GM18867 (cell line): ENCODE measurements at regions not wholly inside any gene's neighbourhood (a gene's known extent, or its start where the extent isn't known, plus 50 kb on each side); places are given as distances from the start of the nearest gene placed in this dataset.

Source experiments
- ATAC-seq: cut with Tn5 transposase; IDR thresholded peaks from one replicate; pipeline ENCODE4 v1.9.1; 2021; ENCODE audit warnings: mild to moderate bottlenecking, moderate library complexity; ENCODE audit not compliant: unreplicated experiment

DNA sequence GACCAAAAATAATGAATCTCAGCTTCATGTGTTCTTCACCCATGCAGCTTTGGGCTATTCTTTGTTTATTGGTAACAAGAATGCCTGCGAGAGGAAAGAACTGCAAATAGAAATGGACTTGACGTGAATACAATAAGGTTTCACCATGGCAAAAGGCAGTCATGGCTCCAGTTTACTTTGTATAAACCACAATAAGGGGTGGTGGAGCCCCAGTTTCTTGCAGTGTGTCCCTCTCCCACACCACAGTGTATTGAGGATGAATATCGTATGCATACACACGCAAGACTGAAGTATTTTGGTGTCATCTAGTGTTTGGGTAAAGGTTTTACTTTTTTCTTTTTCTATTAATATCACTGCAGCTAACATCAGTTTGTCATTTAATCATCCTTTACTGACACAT lies 159.7 kb upstream of the CNTN4 start:
- no peak for ATAC-seq

- ATAC-seq: no peak
Observed at GRCh38 chr3:1942781-1943180, 155.9 kb upstream of the CNTN4 start.

DNA sequence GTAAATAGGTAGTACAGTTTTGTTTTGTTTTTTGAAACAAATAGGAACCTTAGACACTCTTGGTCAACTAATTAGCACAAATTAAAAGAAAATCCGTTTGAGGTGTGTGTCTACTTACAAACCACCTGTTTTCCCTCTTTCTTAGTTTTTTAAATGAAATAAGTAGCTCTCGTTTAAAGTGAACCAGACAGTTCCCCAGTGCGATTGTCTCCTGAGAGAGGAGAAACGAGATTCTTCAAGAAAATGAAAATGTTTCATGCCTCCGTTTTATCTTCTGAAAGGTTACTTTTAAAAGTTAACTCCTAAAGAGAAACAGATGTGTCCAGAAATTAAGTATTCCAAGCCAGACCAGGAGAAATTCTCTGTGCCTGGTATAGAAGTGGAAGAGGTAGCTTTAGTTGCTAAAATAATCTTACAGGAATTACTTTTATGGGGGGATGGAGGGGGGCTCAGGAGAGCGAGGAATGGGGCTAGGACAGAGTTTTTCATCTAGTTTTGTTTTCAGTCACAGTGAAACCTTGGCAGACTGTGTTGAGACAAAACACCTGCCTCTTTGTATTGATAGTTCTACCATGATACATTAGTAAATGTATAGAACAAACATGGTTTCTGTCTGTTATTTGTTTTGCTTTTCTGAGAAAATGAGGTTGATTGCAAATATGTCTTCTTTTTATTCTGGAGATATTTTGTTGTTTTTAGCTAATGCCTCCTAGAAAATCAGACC lies 155.1 kb upstream of the CNTN4 start:
- ATAC-seq: no peak

DNA sequence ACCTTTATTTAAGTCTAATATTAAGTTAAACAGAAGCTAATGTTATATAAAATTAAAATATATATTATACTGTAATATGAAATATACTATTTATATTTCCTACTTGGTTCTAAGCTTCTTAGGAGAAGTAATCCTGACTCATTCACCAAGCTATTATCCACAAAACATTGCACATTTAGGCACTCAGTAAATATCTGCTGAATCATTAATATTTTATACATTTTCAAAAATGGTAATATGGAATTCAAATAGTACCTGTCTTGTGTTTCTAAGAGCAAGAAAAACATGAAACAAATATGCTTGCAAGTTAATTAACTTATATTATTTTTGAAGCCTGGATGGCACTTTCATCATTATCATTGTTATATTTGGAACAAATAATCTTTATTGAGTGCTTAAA lies 153.0 kb upstream of the CNTN4 start:
- ATAC-seq: no peak

GRCh38 chr3:1953536-1953935 lies 145.1 kb upstream of the CNTN4 start:
- ATAC-seq: no peak

DNA sequence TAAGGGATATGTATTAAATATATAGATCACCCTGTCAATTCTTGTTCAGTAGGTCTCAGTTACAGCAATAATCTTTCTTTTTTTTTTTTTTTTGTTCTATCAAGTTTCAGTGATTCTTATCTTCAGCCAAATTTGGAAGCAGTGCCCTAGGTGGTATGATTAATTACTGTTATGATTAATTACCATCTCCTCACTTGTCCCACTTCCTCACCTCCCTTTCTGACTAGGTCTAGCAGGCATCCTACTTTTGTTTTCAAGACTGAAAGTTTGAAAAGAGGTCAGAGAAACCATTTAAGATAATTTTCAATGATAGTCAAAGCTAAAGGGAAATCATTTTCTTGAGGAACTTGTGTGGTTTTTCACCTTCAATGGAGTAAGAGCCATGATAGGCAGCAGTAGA lies 144.0 kb upstream of the CNTN4 start:
- ATAC-seq: no peak

DNA sequence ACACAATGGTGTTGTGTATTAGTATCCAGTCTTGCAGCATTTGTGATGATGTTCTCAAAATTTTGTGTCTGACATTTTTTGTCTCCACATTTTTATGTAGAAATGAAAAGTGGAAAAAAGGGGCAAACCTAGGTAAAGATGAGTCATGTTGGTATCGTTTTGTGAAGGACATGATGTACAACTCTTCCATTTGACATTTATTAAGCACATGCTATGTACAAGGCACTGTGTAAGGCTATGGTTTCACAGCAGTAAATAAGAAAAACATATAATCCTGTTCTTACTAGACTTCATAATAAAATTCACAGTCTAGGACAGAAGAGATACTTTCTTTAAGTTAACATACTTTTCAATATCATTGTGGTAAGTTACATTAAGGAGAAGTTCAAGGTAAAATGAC lies 143.5 kb upstream of the CNTN4 start:
- ATAC-seq: no peak

GRCh38 chr3:1955750-1956149 lies 142.9 kb upstream of the CNTN4 start:
- ATAC-seq: no peak

GRCh38 chr3:1960506-1960905 lies 138.2 kb upstream of the CNTN4 start:
- no peak for ATAC-seq

GRCh38 chr3:1962396-1963088 lies 136.1 kb upstream of the CNTN4 start:
- no peak for ATAC-seq

GRCh38 chr3:1963896-1964295 lies 134.8 kb upstream of the CNTN4 start:
- ATAC-seq: no peak

GRCh38 chr3:1967525-1967924 lies 131.1 kb upstream of the CNTN4 start:
- ATAC-seq: no peak

DNA sequence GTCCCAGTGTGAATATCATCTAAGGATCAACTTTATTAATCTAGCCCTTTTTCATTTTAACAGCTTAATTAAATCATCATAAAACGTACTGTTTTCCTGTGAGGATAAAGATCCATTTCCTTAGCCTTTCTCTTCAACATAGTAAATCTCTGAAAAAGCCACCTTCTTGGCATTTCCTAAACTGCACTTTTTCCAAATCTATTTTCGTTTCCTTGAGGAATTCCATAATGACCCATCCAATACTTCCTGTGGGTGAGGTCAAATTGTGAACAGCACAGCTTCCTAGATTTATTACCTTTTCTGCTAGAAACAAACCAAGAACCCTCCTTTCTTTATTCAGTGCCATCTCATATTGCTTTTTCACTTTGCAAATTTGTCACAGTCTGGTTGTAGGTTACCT lies 129.4 kb upstream of the CNTN4 start:
- ATAC-seq: no peak

DNA sequence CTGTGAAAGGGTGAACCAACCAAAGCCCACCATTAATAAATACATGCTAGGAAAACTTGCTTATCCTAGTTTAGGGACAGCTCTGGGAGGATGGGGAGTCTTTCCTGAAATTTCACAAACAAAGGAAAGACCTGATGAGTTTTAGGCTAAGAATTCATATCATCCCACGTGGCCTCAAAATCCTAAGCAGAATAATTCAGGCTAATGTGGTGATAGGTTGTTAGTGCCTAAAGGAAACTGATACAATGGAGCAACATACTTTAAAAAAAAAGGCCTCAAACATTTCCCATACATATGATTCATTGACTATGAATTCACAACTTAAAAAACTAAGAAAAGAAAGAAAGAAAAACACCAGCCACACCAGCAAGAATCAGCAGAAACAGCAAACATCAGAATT lies 126.9 kb upstream of the CNTN4 start:
- ATAC-seq: no peak

- ATAC-seq: no peak
Observed at GRCh38 chr3:1979961-1980615, 118.6 kb upstream of the CNTN4 start.

DNA sequence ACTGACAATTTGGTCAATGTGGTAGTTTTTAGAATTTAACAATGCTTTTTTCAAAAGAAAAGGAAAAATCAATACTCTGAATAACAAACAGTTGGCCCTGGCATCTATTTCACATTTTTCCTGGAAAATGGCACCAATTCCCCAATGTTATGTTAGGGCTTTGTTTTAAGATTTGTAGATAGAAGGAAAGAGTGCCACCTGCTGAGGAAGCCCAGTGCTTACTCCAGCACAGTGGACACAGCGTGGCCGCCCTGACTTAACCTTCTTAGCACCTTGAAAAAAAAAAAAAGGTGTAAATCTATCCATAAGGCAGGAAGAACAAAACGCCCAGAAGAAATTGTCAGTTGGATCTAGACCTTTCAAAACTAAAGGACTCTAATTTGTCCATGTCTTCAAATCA lies 110.7 kb upstream of the CNTN4 start:
- ATAC-seq: no peak

- no peak for ATAC-seq
Observed at GRCh38 chr3:1998739-1999138, 99.9 kb upstream of the CNTN4 start.

DNA sequence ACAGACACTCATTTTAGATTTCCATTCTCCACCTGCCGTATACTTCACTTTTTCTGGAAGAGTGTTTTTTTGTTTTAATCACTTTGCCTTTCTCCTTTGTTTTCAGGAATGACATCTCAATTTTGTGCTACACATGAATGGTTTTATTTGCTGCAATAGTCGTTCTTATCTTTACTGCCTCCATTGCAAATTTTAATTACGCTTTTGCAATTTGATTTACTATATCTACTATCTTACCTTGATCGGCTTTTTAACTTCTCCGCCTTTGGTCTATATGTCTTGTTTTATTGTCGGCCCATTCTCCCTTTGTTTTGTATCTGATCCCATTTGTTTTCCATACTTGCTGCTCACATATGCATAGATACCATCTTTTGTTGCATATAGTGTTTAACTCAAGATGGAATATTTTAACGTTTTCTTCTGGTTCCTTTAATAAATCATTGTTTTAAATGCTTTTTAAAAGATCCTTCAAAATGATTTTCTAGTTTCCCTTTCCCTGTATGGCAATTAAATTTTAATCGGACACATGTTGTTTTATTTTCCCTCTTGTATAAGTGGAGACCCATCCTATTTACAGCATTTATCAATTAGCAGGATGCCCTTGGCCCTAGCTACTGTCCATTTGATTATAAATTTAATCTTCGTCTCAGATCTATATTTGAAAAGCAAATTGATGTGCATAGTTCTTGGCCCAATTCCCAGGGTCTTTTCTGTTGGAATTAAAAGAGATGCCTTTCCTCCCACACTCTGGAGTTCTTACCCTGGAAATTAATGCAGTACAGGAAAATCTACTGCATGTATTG lies 97.2 kb upstream of the CNTN4 start:
- no peak for ATAC-seq

- ATAC-seq: no peak
Observed at GRCh38 chr3:2023959-2024358, 74.7 kb upstream of the CNTN4 start.

DNA sequence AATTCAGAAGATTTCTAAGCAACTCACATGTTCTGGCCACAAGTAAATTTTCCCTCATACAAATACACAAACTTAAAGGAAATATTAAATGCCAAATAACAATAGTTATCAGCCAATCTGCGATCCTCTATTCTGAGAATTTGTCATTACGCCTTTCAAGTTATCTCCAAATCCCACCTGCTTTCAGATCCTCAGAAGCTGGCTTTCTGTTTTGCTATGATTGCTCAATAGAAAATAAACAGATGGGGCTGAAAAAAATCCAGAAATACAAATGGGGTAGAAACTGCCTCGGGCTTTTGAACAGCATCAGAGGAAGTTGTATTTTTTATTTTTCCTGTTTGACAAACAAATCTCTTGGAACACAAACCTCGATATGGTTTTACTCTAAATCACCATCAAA lies 74.0 kb upstream of the CNTN4 start:
- ATAC-seq: no peak

DNA sequence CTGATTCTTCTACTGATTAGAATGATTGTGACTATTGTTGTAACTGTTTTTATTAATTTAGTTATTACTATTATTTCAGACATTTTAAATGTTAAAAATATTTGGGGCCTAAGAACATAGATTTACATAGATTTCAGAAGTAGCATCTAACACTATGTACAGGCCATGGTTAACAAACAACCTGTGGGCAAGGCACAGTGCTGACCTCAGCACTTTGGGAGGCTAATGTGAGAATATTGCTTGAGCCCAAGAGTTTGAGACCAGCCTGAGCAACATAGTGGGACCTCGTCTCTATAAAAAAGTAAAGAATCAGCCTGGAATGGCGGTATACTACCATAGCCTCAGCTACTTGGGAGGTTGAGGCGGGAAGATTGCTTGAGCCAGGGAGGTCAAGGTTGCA lies 69.1 kb upstream of the CNTN4 start:
- ATAC-seq: no peak
